K562 (cell line): ENCODE measurements at regions not wholly inside any gene's neighbourhood (a gene's known extent, or its start where the extent isn't known, plus 50 kb on each side); places are given as distances from the start of the nearest gene placed in this dataset.

Experiments used
- ATF7 ChIP-seq: fragments of 450-650 bp; IDR thresholded peaks from 2 replicates; pipeline ENCODE4 v1.7.1; 2014; ENCODE audit warnings: mild to moderate bottlenecking, moderate library complexity
- CBX8 ChIP-seq: fragments of 200-600 bp; sonication (generic); IDR thresholded peaks from 2 replicates; pipeline ENCODE4 v1.6.1; 2012; ENCODE audit warnings: borderline replicate concordance, mixed run types, low read depth, mild to moderate bottlenecking, moderate library complexity, mixed read lengths, low read length, control low read depth, inconsistent platforms; ENCODE audit not compliant: poor library complexity, severe bottlenecking; ENCODE audit errors: extremely low read depth
- DNMT1 ChIP-seq: fragments of 450-650 bp; IDR thresholded peaks from 2 replicates; pipeline ENCODE4 v1.6.1; 2016; ENCODE audit warnings: antibody characterized with exemption, mild to moderate bottlenecking
- HOMEZ ChIP-seq: fragments of 250-450 bp; sonication (Bioruptor Pico); IDR thresholded peaks from 2 replicates; pipeline ENCODE4 v1.4.0; 2020; ENCODE audit warnings: mild to moderate bottlenecking, moderate library complexity
- KAT7 ChIP-seq: sonication (generic); formaldehyde crosslinking; IDR thresholded peaks from 2 replicates; pipeline ENCODE4 v1.8.0; 2022; ENCODE audit warnings: missing genetic modification reagents, mild to moderate bottlenecking, borderline replicate concordance
- KLF10 ChIP-seq: fragments of 250-450 bp; sonication (Bioruptor Pico); IDR thresholded peaks from 2 replicates; pipeline ENCODE4 v1.6.1; 2021; ENCODE audit warnings: matching md5 sums
- MCM2 ChIP-seq: fragments of 450-650 bp; IDR thresholded peaks from 2 replicates; pipeline ENCODE4 v1.6.1; 2017; ENCODE audit warnings: low read depth, mild to moderate bottlenecking
- POLR2AphosphoS2 ChIP-seq: IDR thresholded peaks from 2 replicates; pipeline ENCODE4 v1.6.1; 2012; ENCODE audit warnings: low read length, improper control_type of control experiment
- PYGO2 ChIP-seq: fragments of 450-650 bp; IDR thresholded peaks from 2 replicates; pipeline ENCODE4 v1.6.1; 2016; ENCODE audit warnings: mild to moderate bottlenecking, missing genetic modification characterization, moderate library complexity, missing compliant biosample characterization
- RBBP5 ChIP-seq: fragments of 200-600 bp; sonication (generic); IDR thresholded peaks from 2 replicates; pipeline ENCODE4 v1.6.1; 2012; ENCODE audit warnings: borderline replicate concordance, mild to moderate bottlenecking, low read length, control low read depth, inconsistent platforms; ENCODE audit not compliant: insufficient read depth, poor library complexity, severe bottlenecking
- SIN3A ChIP-seq, 2 experiments: fragments of 150-350 bp in 1 of 2; IDR thresholded peaks; 2 replicates each; pipeline ENCODE4 v1.6.1; 2011 to 2016; ENCODE audit warnings: borderline replicate concordance in 2 of 2, low read depth in 2 of 2, low read length in 2 of 2, mild to moderate bottlenecking in 2 of 2, moderate library complexity in 2 of 2; ENCODE audit not compliant: control insufficient read depth in 1 of 2
- TARDBP ChIP-seq: fragments of 450-650 bp; IDR thresholded peaks from 2 replicates; pipeline ENCODE4 v1.6.1; 2016
- ZBTB49 ChIP-seq: sonication (generic); formaldehyde crosslinking; IDR thresholded peaks from 2 replicates; pipeline ENCODE4 v1.8.0; 2022; ENCODE audit warnings: missing genetic modification reagents, mild to moderate bottlenecking, borderline replicate concordance
- ZBTB8A ChIP-seq: fragments of 450-650 bp; IDR thresholded peaks from 2 replicates; pipeline ENCODE4 v1.6.1; 2018; ENCODE audit warnings: mild to moderate bottlenecking, moderate library complexity; ENCODE audit not compliant: partially characterized antibody
- ZNF174 ChIP-seq: fragments of 250-450 bp; sonication (Bioruptor Pico); IDR thresholded peaks from 2 replicates; pipeline ENCODE4 v1.4.0; 2020; ENCODE audit warnings: mild to moderate bottlenecking
- ZNF274 ChIP-seq: IDR thresholded peaks from 2 replicates; pipeline ENCODE4 v1.6.1; 2011; ENCODE audit warnings: low read depth, mild to moderate bottlenecking, low read length, moderate library complexity, borderline replicate concordance
- ZNF347 ChIP-seq: fragments of 450-650 bp; formaldehyde crosslinking; IDR thresholded peaks from 2 replicates; pipeline ENCODE4 v1.4.0; 2020; ENCODE audit warnings: low read depth, mild to moderate bottlenecking, moderate library complexity
- ZNF408 ChIP-seq: fragments of 250-450 bp; sonication (Bioruptor Pico); IDR thresholded peaks from 2 replicates; pipeline ENCODE4 v1.4.0; 2020; ENCODE audit warnings: low read depth, mild to moderate bottlenecking, moderate library complexity
- TF ChIP-seq, protein P1 (sequence below): fragments of 250-450 bp; sonication (Bioruptor Pico); IDR thresholded peaks from 2 replicates; pipeline ENCODE4 v1.8.0; 2022; ENCODE audit warnings: moderate library complexity, mild to moderate bottlenecking, inconsistent platforms
- TF ChIP-seq, protein P2 (sequence below): fragments of 450-650 bp; formaldehyde crosslinking; IDR thresholded peaks from 2 replicates; pipeline ENCODE4 v1.4.0; 2020; ENCODE audit warnings: mild to moderate bottlenecking, moderate library complexity
- TF ChIP-seq, protein P3 (sequence below): IDR thresholded peaks from 2 replicates; pipeline ENCODE4 v1.6.1; 2016; ENCODE audit warnings: missing genetic modification characterization, missing compliant biosample characterization

DNA sequence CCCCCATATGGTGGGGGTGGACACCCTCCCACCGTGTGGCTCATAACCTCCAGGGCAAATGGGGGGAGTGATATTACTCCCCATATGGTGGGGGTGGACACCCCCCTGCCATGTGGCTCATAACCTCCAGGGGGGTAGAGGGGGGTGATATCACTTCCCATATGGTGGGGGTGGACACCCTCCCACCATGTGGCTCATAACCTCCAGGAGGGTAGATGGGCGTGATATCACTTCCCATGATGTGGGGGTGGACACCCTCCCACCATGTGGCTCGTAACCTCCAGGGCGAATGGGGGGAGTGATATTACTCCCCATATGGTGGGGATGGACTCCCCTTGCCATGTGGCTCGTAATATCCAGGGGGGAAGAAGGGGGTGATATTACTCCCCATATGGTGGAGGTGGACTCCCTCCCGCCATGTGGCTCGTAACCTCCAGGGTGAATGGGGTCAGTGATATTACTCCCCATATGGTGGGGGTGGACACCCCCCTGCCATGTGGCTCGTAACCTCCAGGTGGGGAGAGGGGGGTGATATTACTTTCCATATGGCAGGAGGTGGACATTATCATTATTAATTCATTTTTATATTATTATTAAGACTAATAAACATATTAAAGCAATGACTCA lies 51.2 kb upstream of the OXA1L start (continued):
- TF ChIP-seq HOMEZ (CRISPR knock-in tag) (no peak), ZBTB49 (no peak), PYGO2 (no peak), DNMT1 (no peak), ZNF174 (CRISPR knock-in tag) (no peak), SIN3A (IDR thresholded peaks at IDR 0.05; ENCODE audit: borderline replicate concordance in 2 of 2, control insufficient read depth in 1 of 2, low read depth in 2 of 2, low read length in 2 of 2) (no peak), KLF10 (CRISPR knock-in tag) (no peak), ATF7 (no peak), ZNF274 (no peak), TARDBP (no peak), CBX8 (no peak), KAT7 (no peak), ZNF347 (CRISPR knock-in tag) (no peak), ZBTB8A (no peak), POLR2AphosphoS2 (no peak), ZNF408 (no peak), MCM2 (no peak), RBBP5 (no peak)
- TF ChIP-seq, protein P1, sequence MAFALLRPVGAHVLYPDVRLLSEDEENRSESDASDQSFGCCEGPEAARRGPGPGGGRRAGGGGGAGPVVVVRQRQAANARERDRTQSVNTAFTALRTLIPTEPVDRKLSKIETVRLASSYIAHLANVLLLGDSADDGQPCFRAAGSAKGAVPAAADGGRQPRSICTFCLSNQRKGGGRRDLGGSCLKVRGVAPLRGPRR (CRISPR knock-in tag) = no peak
- TF ChIP-seq, protein P2, sequence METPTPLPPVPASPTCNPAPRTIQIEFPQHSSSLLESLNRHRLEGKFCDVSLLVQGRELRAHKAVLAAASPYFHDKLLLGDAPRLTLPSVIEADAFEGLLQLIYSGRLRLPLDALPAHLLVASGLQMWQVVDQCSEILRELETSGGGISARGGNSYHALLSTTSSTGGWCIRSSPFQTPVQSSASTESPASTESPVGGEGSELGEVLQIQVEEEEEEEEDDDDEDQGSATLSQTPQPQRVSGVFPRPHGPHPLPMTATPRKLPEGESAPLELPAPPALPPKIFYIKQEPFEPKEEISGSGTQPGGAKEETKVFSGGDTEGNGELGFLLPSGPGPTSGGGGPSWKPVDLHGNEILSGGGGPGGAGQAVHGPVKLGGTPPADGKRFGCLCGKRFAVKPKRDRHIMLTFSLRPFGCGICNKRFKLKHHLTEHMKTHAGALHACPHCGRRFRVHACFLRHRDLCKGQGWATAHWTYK = no peak
- TF ChIP-seq, protein P3, sequence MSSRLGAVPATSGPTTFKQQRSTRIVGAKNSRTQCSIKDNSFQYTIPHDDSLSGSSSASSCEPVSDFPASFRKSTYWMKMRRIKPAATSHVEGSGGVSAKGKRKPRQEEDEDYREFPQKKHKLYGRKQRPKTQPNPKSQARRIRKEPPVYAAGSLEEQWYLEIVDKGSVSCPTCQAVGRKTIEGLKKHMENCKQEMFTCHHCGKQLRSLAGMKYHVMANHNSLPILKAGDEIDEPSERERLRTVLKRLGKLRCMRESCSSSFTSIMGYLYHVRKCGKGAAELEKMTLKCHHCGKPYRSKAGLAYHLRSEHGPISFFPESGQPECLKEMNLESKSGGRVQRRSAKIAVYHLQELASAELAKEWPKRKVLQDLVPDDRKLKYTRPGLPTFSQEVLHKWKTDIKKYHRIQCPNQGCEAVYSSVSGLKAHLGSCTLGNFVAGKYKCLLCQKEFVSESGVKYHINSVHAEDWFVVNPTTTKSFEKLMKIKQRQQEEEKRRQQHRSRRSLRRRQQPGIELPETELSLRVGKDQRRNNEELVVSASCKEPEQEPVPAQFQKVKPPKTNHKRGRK (tag) = no peak
